ENCODE measurements at regions not wholly inside any gene's neighbourhood (a gene's known extent, or its start where the extent isn't known, plus 50 kb on each side); places are given as distances from the start of the nearest gene placed in this dataset.
"Not testable (repeated sequence)": the region's sequence is repeated elsewhere in the genome, so short reads cannot be mapped to it uniquely, and the experiment has no call there.

DNA sequence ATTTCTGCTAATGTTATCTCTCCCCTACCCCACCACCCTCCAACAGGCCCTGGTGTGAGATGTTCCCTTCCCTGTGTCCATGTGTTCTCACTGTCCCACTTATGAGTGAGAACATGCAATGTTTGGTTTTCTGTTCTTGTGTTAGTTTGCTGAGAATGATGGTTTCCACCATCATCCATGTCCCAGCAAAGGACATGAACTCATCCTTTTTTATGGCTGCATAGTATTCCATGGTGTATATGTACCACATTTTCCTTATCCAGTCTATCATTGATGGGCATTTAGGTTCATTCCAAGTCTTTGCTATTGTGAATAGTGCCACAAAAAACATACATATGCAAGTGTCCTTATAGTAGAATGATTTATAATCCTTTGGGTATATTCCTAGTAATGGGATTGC, 104.5 kb downstream of the ZNF33B start:
- H3K36me3 ChIP-seq; H3K4me3 ChIP-seq; H3K27ac ChIP-seq; DNase-seq (ENCODE audit: low spot score); H3K27me3 ChIP-seq (replicated peaks; ENCODE audit: insufficient read depth); H3K9me3 ChIP-seq; H3K4me1 ChIP-seq (replicated peaks); intact Hi-C loops (cut with DNase I): not testable (repeated sequence)

- WGBS, result 100% methylated on average over 1 of the region's 1 CpG
- DNase-seq (ENCODE audit: low spot score), result no peak
- Histone ChIP-seq H3K9me3 (no peaks in the 10 kb centered on the region), H3K27me3 (replicated peaks; ENCODE audit: insufficient read depth) (no peaks in the 10 kb centered on the region), H3K36me3 (no peaks in the 10 kb centered on the region), H3K27ac (no peak overlapping the region), H3K4me3 (no peak overlapping the region), H3K4me1 (replicated peaks) (no peaks in the 10 kb centered on the region)
- TF ChIP-seq POLR2A (IDR thresholded peaks at IDR 0.05) (no peak), CTCF (IDR thresholded peaks at IDR 0.05) (no peak), POLR2AphosphoS5 (IDR thresholded peaks at IDR 0.05) (no peak)
- intact Hi-C loops (cut with DNase I), result no loop called here
These were observed 105.4 kb downstream of the ZNF33B start for GRCh38 chr10:42532996-42533395.

DNA sequence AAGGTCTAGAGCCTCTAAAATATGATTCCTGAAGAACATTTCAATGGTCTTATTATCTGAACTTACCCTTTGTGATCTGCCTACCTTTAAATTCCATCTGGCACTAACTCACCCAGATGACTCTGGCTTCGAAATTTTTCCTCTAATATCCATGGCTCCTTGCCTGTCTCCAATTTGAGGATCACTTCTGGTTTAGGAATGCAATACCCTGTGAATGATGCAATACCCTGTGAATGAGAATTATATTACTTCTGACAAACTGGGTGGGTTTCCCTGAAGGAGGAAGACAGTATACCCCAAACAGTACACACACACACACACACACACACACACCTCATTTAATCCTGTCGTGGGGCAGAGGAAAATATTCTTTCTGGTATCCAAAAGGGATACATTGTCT, 115.3 kb downstream of the ZNF33B start:
- TF ChIP-seq CTCF (IDR thresholded peaks at IDR 0.05) (no peak), POLR2AphosphoS5 (IDR thresholded peaks at IDR 0.05) (no peak)
- no peak overlapping the region for H3K27ac ChIP-seq
- H3K4me3 ChIP-seq, result no peak overlapping the region
- intact Hi-C loops (cut with DNase I), result no loop called here
- H3K9me3 ChIP-seq, result peaks cover 6% of the 10 kb centered on the region
- H3K36me3 ChIP-seq, result peaks cover 0 to 2% of the 10 kb centered on the region in 2 donors
- no peak for DNase-seq (ENCODE audit: low spot score)
- H3K4me1 ChIP-seq (replicated peaks), result no peaks in the 10 kb centered on the region
- 97% methylated on average over 2 of the region's 2 CpGs for whole genome bisulfite sequencing
- H3K27me3 ChIP-seq (replicated peaks; ENCODE audit: insufficient read depth), result no peaks in the 10 kb centered on the region

GRCh38 chr10:42519761-42520460, 118.5 kb downstream of the ZNF33B start:
- peaks cover 6% of the 10 kb centered on the region for H3K9me3 ChIP-seq
- no peaks in the 10 kb centered on the region for H3K27me3 ChIP-seq (replicated peaks; ENCODE audit: insufficient read depth)
- no peak overlapping the region for H3K27ac ChIP-seq
- H3K4me1 ChIP-seq (replicated peaks), result no peaks in the 10 kb centered on the region
- TF ChIP-seq POLR2AphosphoS5 (IDR thresholded peaks at IDR 0.05), result no peak
- TF ChIP-seq CTCF (IDR thresholded peaks at IDR 0.05), result no peak
- no peak for TF ChIP-seq POLR2A (IDR thresholded peaks at IDR 0.05)
- 92% methylated on average over 5 of the region's 5 CpGs for WGBS
- no peak overlapping the region for H3K4me3 ChIP-seq
- H3K36me3 ChIP-seq, result peaks cover 0 to 2% of the 10 kb centered on the region in 2 donors
- intact Hi-C loops (cut with DNase I), result no loop called here
- no peak for DNase-seq (ENCODE audit: low spot score)

DNA sequence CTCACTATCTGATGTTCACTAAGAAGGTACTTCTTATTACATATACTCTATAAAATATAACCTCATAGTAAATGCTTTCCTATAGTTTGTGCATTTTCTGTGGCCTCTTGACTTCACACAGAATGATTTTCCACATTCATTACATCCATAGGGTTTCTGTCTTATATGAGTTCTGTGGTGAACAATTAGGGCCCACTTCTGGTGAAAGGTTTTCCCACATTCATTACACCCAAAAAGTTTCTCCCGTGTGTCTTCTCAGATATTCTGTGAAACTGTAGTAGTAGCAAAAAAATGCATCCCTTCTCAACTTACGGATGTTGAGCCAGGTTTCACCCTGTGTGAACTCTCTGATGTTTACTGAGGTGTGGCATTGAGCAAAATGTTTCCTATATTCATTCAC, 119.3 kb downstream of the ZNF33B start:
- Histone ChIP-seq H3K36me3 (no peaks in the 10 kb centered on the region), H3K4me3 (no peak overlapping the region), H3K9me3 (peaks cover 6% of the 10 kb centered on the region), H3K4me1 (replicated peaks) (no peaks in the 10 kb centered on the region), H3K27ac (no peak overlapping the region), H3K27me3 (replicated peaks; ENCODE audit: insufficient read depth) (no peaks in the 10 kb centered on the region)
- TF ChIP-seq CTCF (IDR thresholded peaks at IDR 0.05), result no peak
- no peak for TF ChIP-seq POLR2AphosphoS5 (IDR thresholded peaks at IDR 0.05)
- no peak for TF ChIP-seq POLR2A (IDR thresholded peaks at IDR 0.05)
- 98% methylated on average over 2 of the region's 2 CpGs for WGBS
- intact Hi-C loops (cut with DNase I), result no loop called here
- no peak for DNase-seq (ENCODE audit: low spot score)
